Right lobe of liver (tissue), 4 donors: ENCODE measurements at regions not wholly inside any gene's neighbourhood (a gene's known extent, or its start where the extent isn't known, plus 50 kb on each side); places are given as distances from the start of the nearest gene placed in this dataset.

ENCODE experiments used
- CTCF ChIP-seq, 4 donors: fragments of 200-600 bp in 3 of 4; fragments of 450-650 bp in 1 of 4; IDR thresholded peaks; one replicate each; pipeline versions ENCODE4 v1.5.1 to v1.8.0; 2016 to 2022; ENCODE audit warnings: antibody characterized with exemption in 4 of 4, mild to moderate bottlenecking in 2 of 4
- POLR2A ChIP-seq: fragments of 450-650 bp; IDR thresholded peaks from one replicate; pipeline ENCODE4 v1.6.1; 2017; ENCODE audit warnings: antibody characterized with exemption, mild to moderate bottlenecking
- donor health status: DM: no; HTN: no; CAD: no.
- donor health status: DM: no; HTN: no; CAD: no.
- donor health status: DM: no; HTN: yes; CAD: no.

- TF ChIP-seq POLR2A, result no peak
- no peak for TF ChIP-seq CTCF (IDR thresholded peaks at IDR 0.05)
Observed at GRCh38 chr16:61181982-61182381, 854.3 kb downstream of the CDH8 start.
